Gastroesophageal sphincter (tissue), 3 donors: ENCODE measurements at regions not wholly inside any gene's neighbourhood (a gene's known extent, or its start where the extent isn't known, plus 50 kb on each side); places are given as distances from the start of the nearest gene placed in this dataset.

Experiments used
- EP300 ChIP-seq: sonication (generic); formaldehyde crosslinking; IDR thresholded peaks from one replicate; pipeline ENCODE4 v1.6.1; 2017; ENCODE audit warnings: antibody characterized with exemption, mild to moderate bottlenecking
- POLR2A ChIP-seq, 2 donors: fragments of 450-650 bp; IDR thresholded peaks; one replicate each; pipeline ENCODE4 v1.6.1; 2017; ENCODE audit warnings: antibody characterized with exemption in 2 of 2, mild to moderate bottlenecking in 2 of 2, moderate library complexity in 1 of 2
- POLR2AphosphoS5 ChIP-seq: sonication (generic); formaldehyde crosslinking; IDR thresholded peaks from one replicate; pipeline ENCODE4 v1.6.1; 2017; ENCODE audit warnings: antibody characterized with exemption
- TF ChIP-seq, protein P1 (sequence below), 4 experiments: fragments of 200-600 bp in 2 of 4; fragments of 450-650 bp in 2 of 4; sonication (generic) in 1 of 4; IDR thresholded peaks; one replicate each; pipeline ENCODE4 v1.5.1; 2017 to 2019; ENCODE audit warnings: antibody characterized with exemption in 4 of 4, mild to moderate bottlenecking in 2 of 4, moderate library complexity in 2 of 4

DNA sequence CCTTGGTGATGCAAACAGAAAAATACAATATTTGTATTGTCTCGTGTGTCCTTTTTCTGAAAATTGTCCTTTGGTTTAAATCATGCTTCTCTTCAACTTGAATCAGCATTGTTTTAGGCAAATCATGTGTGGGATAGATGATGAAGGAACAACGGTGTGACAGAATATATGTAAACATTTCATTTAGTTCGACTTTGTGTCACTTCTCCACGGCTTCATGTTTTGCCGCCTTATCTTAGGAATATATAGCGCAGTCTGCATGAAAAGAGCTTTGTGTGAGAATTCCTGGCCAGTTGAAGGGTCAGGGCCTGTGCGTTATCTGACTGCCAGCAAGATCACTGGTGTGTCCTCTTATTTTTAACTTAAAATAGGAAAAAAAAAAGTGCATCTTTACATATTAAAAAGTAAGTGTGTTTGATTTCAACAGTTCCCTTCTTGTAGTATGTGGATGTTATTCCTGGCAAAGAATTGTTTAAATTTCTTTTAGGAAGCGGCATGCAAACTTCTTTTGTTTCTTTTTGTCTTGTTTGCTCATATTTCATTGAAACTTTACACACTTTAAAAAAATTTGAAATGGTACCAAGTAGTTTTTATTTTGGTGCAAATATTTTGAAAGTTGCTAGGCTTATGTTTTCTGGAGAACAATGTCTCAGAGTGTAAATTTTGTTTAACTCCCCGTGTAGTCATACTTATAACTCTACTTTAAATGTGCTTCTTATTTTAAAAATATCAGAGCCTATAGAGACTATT is 465.2 kb downstream of the USP25 start:
- TF ChIP-seq, protein P1, sequence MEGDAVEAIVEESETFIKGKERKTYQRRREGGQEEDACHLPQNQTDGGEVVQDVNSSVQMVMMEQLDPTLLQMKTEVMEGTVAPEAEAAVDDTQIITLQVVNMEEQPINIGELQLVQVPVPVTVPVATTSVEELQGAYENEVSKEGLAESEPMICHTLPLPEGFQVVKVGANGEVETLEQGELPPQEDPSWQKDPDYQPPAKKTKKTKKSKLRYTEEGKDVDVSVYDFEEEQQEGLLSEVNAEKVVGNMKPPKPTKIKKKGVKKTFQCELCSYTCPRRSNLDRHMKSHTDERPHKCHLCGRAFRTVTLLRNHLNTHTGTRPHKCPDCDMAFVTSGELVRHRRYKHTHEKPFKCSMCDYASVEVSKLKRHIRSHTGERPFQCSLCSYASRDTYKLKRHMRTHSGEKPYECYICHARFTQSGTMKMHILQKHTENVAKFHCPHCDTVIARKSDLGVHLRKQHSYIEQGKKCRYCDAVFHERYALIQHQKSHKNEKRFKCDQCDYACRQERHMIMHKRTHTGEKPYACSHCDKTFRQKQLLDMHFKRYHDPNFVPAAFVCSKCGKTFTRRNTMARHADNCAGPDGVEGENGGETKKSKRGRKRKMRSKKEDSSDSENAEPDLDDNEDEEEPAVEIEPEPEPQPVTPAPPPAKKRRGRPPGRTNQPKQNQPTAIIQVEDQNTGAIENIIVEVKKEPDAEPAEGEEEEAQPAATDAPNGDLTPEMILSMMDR (IDR thresholded peaks at IDR 0.05): no peak
- TF ChIP-seq POLR2A (IDR thresholded peaks at IDR 0.05): no peak
- no peak for TF ChIP-seq EP300
- TF ChIP-seq POLR2AphosphoS5: no peak
